GM18498 (cell line): ENCODE measurements at regions not wholly inside any gene's neighbourhood (a gene's known extent, or its start where the extent isn't known, plus 50 kb on each side); places are given as distances from the start of the nearest gene placed in this dataset.

Source experiments
- ATAC-seq: cut with Tn5 transposase; IDR thresholded peaks from one replicate; pipeline ENCODE4 v1.9.1; 2021; ENCODE audit warnings: mild to moderate bottlenecking, moderate library complexity; ENCODE audit not compliant: unreplicated experiment

DNA sequence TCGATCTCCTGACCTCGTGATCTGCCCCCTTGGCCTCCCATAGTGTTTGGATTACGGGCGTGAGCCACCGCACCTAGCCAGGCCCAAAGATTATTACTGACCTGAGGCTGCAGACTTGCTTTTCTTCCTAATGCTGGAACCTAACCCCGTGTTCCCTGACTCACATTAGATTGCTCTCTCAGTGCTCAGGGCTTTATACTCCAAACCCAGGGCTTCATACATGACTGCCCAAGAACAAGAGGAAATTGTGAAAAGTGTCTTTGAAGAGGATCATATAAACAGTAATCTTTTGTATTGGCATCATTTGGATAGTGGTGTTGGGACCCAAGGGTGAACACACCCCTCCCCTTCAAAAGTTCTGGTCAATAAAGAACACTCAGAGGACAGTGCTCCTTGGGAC lies 233.3 kb upstream of the TAS2R1 start:
- ATAC-seq, result no peak

DNA sequence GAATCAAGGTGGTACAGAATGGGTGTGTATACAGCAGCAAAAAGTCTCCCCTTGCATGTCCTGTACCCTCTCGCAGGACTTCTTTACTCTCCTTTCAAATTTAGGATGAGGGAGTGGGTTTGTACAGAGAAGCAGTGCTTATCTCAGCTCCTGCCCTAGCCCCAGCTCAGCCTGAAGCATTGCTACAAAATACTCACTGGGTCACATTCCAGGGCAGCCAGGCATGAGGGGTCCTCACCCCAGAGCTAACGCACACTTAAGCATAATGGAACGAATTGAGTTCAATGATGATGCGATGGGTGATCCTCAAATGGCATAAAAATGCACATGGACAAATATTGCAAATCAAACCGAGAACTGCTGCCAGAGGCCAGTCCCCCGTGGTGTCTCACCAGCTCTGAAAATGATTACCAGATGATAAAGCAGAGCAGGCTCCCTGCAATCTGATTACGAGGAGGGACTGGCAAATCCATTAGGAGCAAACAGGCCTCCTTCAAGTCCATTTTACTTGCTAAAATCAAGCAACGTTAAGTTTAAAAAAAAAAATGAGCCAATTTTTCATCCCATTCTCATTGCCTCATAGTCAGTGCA lies 231.6 kb upstream of the TAS2R1 start:
- ATAC-seq, result no peak

- ATAC-seq, result no peak
These were observed 229.7 kb upstream of the TAS2R1 start for GRCh38 chr5:9859808-9860207.

GRCh38 chr5:9858043-9858442 lies 227.9 kb upstream of the TAS2R1 start:
- no peak for ATAC-seq

DNA sequence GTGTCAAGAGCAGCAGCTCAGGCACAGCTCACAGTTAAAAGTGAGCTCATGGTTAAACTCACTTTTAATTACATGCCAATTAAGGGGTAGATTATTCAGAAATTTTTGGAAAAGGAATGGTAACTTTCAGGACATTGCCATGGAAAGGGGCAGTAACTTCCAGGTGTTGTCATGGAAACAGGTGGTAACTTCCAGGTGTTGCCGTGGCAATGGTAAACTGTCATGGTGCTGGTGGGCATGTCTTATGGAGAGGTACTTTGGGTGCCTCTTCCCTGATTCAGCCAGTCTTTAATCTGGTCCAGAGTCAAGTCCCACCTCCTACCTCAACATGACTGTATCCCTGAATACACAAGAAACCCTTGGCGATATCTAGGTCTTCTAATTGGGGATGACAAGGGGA lies 223.2 kb upstream of the TAS2R1 start:
- no peak for ATAC-seq

DNA sequence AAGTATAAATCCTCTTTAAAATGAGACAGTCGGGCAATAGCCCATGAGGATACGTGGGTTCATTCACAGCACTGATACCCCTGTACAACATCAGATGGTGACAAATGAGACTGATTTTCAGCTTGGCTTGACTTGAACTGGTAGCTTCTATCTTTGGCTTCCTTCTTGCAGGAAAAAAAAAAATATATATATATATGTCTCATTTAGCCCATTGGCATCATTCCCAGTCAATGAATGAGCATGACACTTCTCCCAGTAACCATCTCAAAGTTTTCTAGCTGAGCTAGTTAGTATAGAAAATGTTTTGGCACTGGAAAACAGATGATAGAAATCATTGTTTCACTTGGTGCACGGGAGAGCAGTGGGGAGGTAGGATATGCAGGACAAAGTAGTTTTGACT lies 222.5 kb upstream of the TAS2R1 start:
- ATAC-seq, result no peak

- no peak for ATAC-seq
These were observed 221.3 kb upstream of the TAS2R1 start for GRCh38 chr5:9851458-9851857.

GRCh38 chr5:9850456-9850855 lies 220.3 kb upstream of the TAS2R1 start:
- no peak for ATAC-seq

DNA sequence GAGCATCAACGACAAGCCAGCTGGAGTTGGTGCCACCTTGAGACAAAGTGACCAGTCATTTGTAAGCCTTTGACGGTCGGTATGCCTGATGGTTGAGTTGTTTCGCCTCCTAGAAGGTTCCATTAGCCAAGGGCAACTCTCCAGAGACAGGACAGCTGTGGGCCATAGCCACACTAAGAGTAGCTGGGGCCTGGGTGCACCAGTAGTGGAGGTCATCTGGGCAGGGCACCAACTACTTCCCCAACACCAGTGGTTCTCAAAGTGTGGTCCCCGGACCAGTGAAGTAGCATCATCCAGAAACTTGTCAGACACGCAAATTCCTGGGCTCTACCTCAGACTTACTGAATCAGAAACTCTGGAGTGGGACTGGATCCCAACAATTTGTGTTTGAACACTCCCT lies 217.5 kb upstream of the TAS2R1 start:
- no peak for ATAC-seq

- ATAC-seq, result no peak
These were observed 215.0 kb upstream of the TAS2R1 start for GRCh38 chr5:9845185-9845584.

DNA sequence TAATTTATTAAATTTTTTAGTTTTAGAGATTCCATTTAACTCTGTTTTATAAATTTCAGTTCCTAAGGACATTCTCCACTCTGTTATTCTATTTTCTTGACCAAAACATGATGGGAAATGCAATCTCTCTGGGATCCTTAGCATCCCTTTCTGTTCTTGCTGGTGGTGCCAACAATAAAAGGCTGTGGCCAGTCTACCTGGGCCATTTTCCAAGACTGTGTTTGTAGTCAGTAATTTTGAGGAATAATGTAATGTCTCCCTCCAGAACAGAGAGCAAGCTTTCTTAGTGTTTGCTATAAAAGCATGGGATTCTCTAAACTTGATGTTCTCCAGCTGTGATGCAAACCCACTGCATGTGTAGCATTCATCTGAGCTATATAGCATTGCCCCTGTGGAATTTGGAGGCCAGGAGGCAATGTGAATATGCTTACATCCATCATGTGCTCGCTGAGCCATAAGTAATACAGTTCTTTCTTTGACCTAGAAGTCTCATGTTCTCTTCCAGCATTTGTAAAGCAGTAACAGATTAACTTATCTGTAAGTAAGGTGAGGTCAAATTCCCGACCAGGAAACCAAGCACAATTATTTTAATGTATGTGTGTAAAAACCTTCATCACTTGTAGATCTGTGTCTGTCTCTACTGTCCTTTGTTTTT lies 211.5 kb upstream of the TAS2R1 start:
- ATAC-seq, result no peak

DNA sequence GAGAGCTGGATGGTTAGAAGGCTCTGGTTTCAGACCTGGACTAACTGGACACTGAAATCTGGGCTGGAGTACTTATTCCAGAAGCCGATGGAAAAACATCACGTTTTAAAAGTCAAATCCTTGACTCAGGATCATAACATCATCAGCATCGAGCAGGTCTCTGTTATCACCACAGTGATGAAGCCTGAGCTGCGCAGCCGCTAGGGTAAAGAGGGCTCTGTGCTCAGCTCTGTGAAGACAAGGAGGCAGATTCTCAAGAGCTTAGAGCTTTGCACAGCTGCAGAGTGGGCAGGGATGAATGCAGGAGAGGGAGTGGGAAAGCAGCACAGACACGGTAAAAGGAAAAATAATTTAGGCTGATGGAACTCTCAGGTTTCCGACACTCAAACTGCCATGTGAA lies 208.8 kb upstream of the TAS2R1 start:
- ATAC-seq, result no peak

DNA sequence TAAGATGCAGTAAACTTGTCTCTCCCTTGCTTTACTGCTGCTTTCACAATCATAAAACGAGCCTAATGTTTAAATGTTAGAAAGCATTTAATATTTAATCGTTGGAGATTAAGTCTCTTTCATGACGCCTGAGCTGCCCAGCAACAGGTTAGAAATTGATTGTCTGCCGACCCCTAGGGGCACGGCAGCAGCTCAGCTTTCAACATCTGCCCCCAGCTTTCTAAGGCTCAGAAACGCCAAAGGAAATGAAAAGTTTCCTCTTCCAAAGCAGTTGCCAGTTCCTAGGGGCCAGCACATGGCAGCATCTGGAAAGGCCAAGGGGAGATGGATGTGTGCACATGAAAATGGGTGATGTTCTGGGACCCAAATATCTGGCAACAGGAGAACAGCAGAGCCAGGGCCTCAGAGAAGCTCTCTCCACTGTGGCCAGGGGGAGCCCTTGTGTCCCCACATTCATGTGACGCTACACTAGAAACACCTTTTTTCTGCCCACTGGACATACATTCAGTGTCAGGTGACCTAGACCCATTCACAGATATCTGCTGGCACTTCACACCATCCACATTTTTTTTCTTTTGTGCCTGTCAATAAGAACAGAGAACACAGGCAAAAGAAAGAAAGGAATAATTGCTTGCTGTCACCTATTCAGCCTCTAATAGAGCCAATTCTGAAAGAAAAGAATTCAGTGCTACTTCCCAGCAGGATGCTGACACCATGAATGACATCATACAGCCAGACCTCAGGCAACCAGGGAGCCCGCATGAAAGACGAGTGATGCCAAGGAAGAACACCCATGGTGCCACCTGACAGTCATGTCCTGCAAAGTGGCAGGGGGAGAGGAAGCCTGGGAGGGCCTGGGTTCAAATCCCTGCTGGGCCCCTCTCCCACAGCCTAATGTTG lies 205.0 kb upstream of the TAS2R1 start:
- no peak for ATAC-seq

- ATAC-seq, result no peak
These were observed 203.7 kb upstream of the TAS2R1 start for GRCh38 chr5:9833871-9834270.

DNA sequence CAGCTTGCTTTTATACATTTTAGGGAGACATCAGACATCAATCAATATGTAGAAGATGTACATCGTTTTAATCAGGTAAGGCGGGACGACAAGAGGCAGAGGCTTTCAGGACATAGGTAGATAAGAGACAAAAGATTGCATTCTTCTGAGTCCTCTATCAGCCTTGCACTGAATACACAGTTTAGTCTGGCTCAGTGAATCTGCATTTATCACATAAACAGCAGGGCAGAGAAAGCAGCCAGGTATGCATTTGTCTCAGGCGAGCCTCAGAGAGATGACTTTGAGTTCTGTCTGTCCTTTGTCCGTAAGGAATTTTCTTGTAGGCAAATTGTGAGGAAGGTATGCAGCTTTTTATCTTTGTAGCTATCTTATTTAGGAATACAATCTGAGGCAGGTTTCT lies 202.8 kb upstream of the TAS2R1 start:
- ATAC-seq, result no peak

DNA sequence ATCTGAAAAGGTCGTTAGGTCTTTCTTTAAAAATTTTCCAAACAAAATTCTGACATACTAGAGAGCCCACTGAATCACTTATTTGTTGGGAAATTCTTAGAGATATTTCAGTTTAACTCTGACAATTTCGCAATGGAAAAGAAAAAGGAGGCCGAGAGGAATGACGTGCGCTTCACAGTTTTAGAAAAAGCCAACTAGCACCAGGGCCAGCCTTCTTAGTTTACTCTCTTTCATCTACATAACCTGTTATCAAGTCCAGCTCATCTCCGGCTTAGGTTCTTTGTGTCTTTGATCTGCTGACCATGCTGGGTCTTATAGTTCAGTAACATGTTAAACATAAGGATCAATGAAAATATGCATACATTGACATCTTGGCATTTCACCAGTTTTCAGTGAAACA lies 201.7 kb upstream of the TAS2R1 start:
- ATAC-seq, result no peak

DNA sequence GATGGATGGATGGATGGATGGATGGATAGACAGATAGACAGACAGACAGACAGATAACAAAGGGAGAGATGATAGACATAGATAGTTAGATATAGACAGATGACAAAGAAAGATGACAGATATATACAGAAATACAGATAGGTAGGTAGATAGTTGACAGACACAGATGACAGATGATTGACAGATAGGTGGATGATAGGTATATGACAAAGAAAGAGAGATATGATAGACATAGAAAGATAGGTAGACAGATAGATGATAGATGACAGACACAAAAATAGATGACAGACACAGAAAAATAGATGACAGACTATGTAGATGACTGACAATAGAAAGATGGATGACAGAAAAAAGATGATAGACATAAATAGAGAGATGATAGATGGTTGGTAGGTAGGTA lies 200.0 kb upstream of the TAS2R1 start:
- no peak for ATAC-seq

DNA sequence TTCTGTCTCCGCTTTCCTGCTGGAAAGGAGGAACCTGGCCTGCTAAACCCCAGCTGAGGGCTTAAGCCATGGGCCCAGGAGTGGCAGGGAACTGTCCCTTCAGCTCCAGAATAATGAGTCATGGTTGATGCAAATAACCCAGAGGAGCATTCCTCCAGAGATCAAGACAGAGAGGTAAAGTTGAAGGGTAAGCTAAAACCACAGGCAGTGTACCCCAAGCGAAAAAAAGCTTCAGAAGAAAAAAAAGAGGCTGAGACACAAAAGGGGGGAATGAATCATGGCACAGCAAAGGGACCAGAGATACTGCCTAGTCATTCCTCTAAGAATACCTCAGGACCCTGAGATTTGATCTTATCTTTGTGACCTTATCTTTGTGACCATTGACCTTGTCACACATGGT lies 199.5 kb upstream of the TAS2R1 start:
- no peak for ATAC-seq

GRCh38 chr5:9820691-9821449 lies 190.7 kb upstream of the TAS2R1 start:
- no peak for ATAC-seq

DNA sequence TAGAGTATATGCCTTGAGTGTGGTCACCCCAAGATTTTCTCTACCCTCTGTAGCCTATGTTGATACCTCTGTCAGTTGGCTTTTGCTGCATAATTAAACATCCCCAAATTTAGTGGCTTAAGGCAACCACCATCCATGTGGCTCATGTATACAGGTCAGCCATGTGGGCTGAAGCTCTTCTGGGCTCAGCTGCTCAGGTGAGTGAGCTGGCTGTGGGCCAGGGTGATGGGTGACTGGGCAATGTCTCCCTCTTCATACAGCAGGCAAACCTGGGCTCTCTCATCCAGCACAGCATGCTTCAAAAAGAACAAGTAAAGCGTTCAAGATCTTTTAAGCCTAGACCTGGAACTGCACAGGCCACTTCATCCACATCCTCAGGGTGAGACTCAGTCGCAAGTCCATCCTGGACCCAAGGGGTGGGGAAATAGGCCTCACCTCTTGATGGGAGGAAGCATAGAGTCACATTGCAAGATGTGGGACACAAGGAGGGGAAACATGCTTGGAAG lies 188.2 kb upstream of the TAS2R1 start:
- ATAC-seq, result no peak

DNA sequence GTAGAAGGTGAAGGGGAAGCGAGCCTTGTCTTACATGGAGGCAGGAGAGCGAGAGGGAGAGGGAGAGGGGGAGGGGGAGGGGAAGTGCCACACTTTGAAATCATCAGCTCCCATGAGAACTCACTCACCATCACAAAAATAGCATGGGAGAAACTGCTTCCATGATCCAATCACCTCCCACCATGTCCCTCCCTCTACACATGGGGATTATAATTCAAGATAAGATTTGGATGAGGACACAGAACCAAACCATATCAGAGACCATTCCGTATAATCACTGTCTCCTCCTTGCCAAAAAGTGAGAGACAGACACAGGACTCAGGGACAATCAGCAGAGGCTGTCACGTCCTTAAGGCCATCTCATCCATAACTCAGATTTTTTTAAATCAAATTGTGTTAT lies 187.7 kb upstream of the TAS2R1 start:
- ATAC-seq, result no peak
